HG02678 (cell line): ENCODE measurements at regions not wholly inside any gene's neighbourhood (a gene's known extent, or its start where the extent isn't known, plus 50 kb on each side); places are given as distances from the start of the nearest gene placed in this dataset.
"Not testable (repeated sequence)": the region's sequence is repeated elsewhere in the genome, so short reads cannot be mapped to it uniquely, and the experiment has no call there.

Source experiments
- ATAC-seq: cut with Tn5 transposase; IDR thresholded peaks from one replicate; pipeline ENCODE4 v1.9.1; 2021; ENCODE audit warnings: mild to moderate bottlenecking, moderate library complexity; ENCODE audit not compliant: unreplicated experiment

GRCh38 chr12:8282181-8282580 lies 54.8 kb upstream of the FAM90A1 start:
- ATAC-seq: not testable (repeated sequence)

- ATAC-seq: not testable (repeated sequence)
These were observed 58.3 kb upstream of the FAM90A1 start for GRCh38 chr12:8285681-8286080.

- ATAC-seq: not testable (repeated sequence)
These were observed 64.3 kb upstream of the FAM90A1 start for GRCh38 chr12:8291764-8292163.

GRCh38 chr12:8294662-8295061 lies 67.2 kb upstream of the FAM90A1 start:
- not testable (repeated sequence) for ATAC-seq

- not testable (repeated sequence) for ATAC-seq
These were observed 81.2 kb upstream of the FAM90A1 start for GRCh38 chr12:8308611-8309010.

- not testable (repeated sequence) for ATAC-seq
These were observed 88.6 kb upstream of the FAM90A1 start for GRCh38 chr12:8315997-8316396.

GRCh38 chr12:8317675-8318074 lies 90.3 kb upstream of the FAM90A1 start:
- ATAC-seq: not testable (repeated sequence)

GRCh38 chr12:8320251-8320730 lies 92.9 kb upstream of the FAM90A1 start:
- ATAC-seq: not testable (repeated sequence)

- not testable (repeated sequence) for ATAC-seq
These were observed 93.5 kb upstream of the FAM90A1 start for GRCh38 chr12:8320791-8321370.

GRCh38 chr12:8325145-8325839 lies 97.9 kb upstream of the FAM90A1 start:
- ATAC-seq: not testable (repeated sequence)

GRCh38 chr12:8328835-8329234 lies 101.4 kb upstream of the FAM90A1 start:
- not testable (repeated sequence) for ATAC-seq

- ATAC-seq: not testable (repeated sequence)
These were observed 105.0 kb upstream of the FAM90A1 start for GRCh38 chr12:8332373-8332772.

GRCh38 chr12:8351073-8351472 lies 104.7 kb upstream of the CLEC6A start:
- ATAC-seq: not testable (repeated sequence)

GRCh38 chr12:8354741-8355140 lies 101.0 kb upstream of the CLEC6A start:
- not testable (repeated sequence) for ATAC-seq

- not testable (repeated sequence) for ATAC-seq
These were observed 100.2 kb upstream of the CLEC6A start for GRCh38 chr12:8355531-8355930.

GRCh38 chr12:8373744-8374143 lies 82.0 kb upstream of the CLEC6A start:
- not testable (repeated sequence) for ATAC-seq

GRCh38 chr12:8375122-8375521 lies 80.6 kb upstream of the CLEC6A start:
- ATAC-seq: not testable (repeated sequence)

- not testable (repeated sequence) for ATAC-seq
These were observed 78.0 kb upstream of the CLEC6A start for GRCh38 chr12:8377756-8378155.

GRCh38 chr12:8382556-8382955 lies 73.2 kb upstream of the CLEC6A start:
- ATAC-seq: not testable (repeated sequence)

GRCh38 chr12:8384686-8385085 lies 71.1 kb upstream of the CLEC6A start:
- not testable (repeated sequence) for ATAC-seq

- ATAC-seq: not testable (repeated sequence)
These were observed 70.3 kb upstream of the CLEC6A start for GRCh38 chr12:8385431-8385830.

GRCh38 chr12:8386661-8387060 lies 69.1 kb upstream of the CLEC6A start:
- ATAC-seq: not testable (repeated sequence)
